OCI-LY7 (cell line): ENCODE measurements at regions not wholly inside any gene's neighbourhood (a gene's known extent, or its start where the extent isn't known, plus 50 kb on each side); places are given as distances from the start of the nearest gene placed in this dataset.

ENCODE experiments used
- BruUV-seq: library from RNA; stranded (reverse); fragments of 400-500 nt; replicated peaks from 2 replicates; lab custom pipeline; 2021; lab: Mats Ljungman, UMichigan
- CTCF ChIA-PET: fragments of 300-600 bp; sonication (Branson Sonifier 250); formaldehyde crosslinking; loops from one replicate; lab custom pipeline; 2022; ENCODE audit warnings: antibody characterized with exemption; ENCODE audit not compliant: unreplicated experiment; lab: Charles Lee
- POLR2A ChIA-PET: fragments of 300-600 bp; sonication (Branson Sonifier 250); formaldehyde crosslinking; loops from one replicate; lab custom pipeline; 2022; ENCODE audit warnings: antibody characterized with exemption; lab: Charles Lee
- DNase-seq: peaks from one replicate; pipeline ENCODE4 v3.0.0-alpha.2; 2015; ENCODE audit warnings: low spot score
- H2AFZ ChIP-seq: fragments of 200-600 bp; sonication (generic), shearing (Covaris generic); 2 replicates; pipeline ENCODE4 v1.6.1; 2014; ENCODE audit warnings: mild to moderate bottlenecking, antibody characterized with exemption, low read length, moderate library complexity
- H3K27ac ChIP-seq: fragments of 200-600 bp; sonication (generic); 2 replicates; pipeline ENCODE4 v1.5.1; 2014; ENCODE audit warnings: mixed run types, low read depth, mild to moderate bottlenecking, moderate library complexity, low read length, inconsistent platforms; ENCODE audit not compliant: poor library complexity, severe bottlenecking
- H3K36me3 ChIP-seq: fragments of 200-600 bp; sonication (generic); 2 replicates; pipeline ENCODE4 v1.6.1; 2014; ENCODE audit warnings: mild to moderate bottlenecking, antibody characterized with exemption, low read length, moderate library complexity, mixed read lengths; ENCODE audit not compliant: insufficient read depth
- H3K4me1 ChIP-seq: fragments of 200-600 bp; sonication (generic); 2 replicates; pipeline ENCODE4 v1.5.1; 2014; ENCODE audit warnings: mild to moderate bottlenecking, low read length; ENCODE audit not compliant: insufficient read depth, poor library complexity, severe bottlenecking
- H3K4me2 ChIP-seq: fragments of 200-600 bp; sonication (generic); 2 replicates; pipeline ENCODE4 v1.6.1; 2014; ENCODE audit warnings: mild to moderate bottlenecking, low read length
- H3K4me3 ChIP-seq: fragments of 200-600 bp; sonication (generic); 2 replicates; pipeline ENCODE4 v1.5.1; 2014; ENCODE audit warnings: mild to moderate bottlenecking, low read depth, low read length; ENCODE audit not compliant: poor library complexity, severe bottlenecking
- H3K79me2 ChIP-seq: fragments of 200-600 bp; sonication (generic); 2 replicates; pipeline ENCODE4 v1.6.1; 2016; ENCODE audit warnings: low read depth, mild to moderate bottlenecking, low read length, moderate library complexity, mixed read lengths; ENCODE audit not compliant: insufficient read depth
- H3K9me2 ChIP-seq: fragments of 200-600 bp; sonication (generic); 2 replicates; pipeline ENCODE4 v1.6.1; 2016; ENCODE audit warnings: mild to moderate bottlenecking, low read length, mixed read lengths; ENCODE audit not compliant: insufficient read depth
- H3K9me3 ChIP-seq: fragments of 200-600 bp; sonication (generic); 2 replicates; pipeline ENCODE4 v1.6.1; 2014; ENCODE audit warnings: mild to moderate bottlenecking, mixed run types, low read length, mixed read lengths
- H4K20me1 ChIP-seq: fragments of 200-600 bp; sonication (generic); 2 replicates; pipeline ENCODE4 v1.6.1; 2014; ENCODE audit warnings: mild to moderate bottlenecking, antibody characterized with exemption, low read length, moderate library complexity, mixed read lengths; ENCODE audit not compliant: insufficient read depth
- CTCF ChIP-seq: fragments of 200-600 bp; sonication (generic); conservative IDR thresholded peaks from 2 replicates; pipeline ENCODE4 v1.5.1; 2014; ENCODE audit warnings: mild to moderate bottlenecking, antibody characterized with exemption, low read length, moderate library complexity, mixed read lengths
- EZH2phosphoT487 ChIP-seq: fragments of 200-600 bp; sonication (generic); IDR thresholded peaks from 2 replicates; pipeline ENCODE4 v1.6.1; 2018; ENCODE audit warnings: low read depth, borderline replicate concordance, mild to moderate bottlenecking, mixed run types, antibody characterized with exemption, low read length, moderate library complexity, mixed read lengths
- intact Hi-C: fragments of 100-400 bp; cut with micrococcal nuclease; formaldehyde crosslinking; loops from one replicate; pipeline ENCODE4 v1.10.0; 2022; ENCODE audit not compliant: unreplicated experiment

- ChIA-PET POLR2A (interaction anchor here (0.6 to 1.1 kb wide), 2 partner anchors 21 to 294 kb away, joined by 3 to 4 read pairs; no protein-coding TSS in a partner anchor), CTCF (no interaction called here)
- Histone ChIP-seq H3K27ac (no peak overlapping the region), H4K20me1 (no peaks in the 10 kb centered on the region), H3K36me3 (no peaks in the 10 kb centered on the region), H3K9me2 (no peaks in the 10 kb centered on the region), H3K79me2 (no peaks in the 10 kb centered on the region), H3K4me2 (no peak overlapping the region), H3K4me1 (no peaks in the 10 kb centered on the region), H3K4me3 (no peak overlapping the region), H2AFZ (peak overlapping the region; percentile 20), H3K9me3 (no peaks in the 10 kb centered on the region; the same call in 1 of the 2 replicates)
- BruUV-seq = no TSS peak
- DNase-seq = no peak
- intact Hi-C loops = loop anchor here (10.0 kb wide), 1 partner anchor 64 kb away; no protein-coding TSS in a partner anchor
- TF ChIP-seq CTCF (no peak), EZH2phosphoT487 (no peak)
Observed at GRCh38 chr18:4589056-4589800, 134.1 kb upstream of the DLGAP1 start.

- peak overlapping the region; percentile 61; the same call in 1 of the 2 replicates for H2AFZ ChIP-seq
- H3K27ac ChIP-seq = no peak overlapping the region
- H3K36me3 ChIP-seq = no peaks in the 10 kb centered on the region
- H3K79me2 ChIP-seq = no peaks in the 10 kb centered on the region
- CTCF ChIA-PET = no interaction called here
- no peak for DNase-seq
- no TSS peak for BruUV-seq
- H3K4me3 ChIP-seq = no peak overlapping the region
- H3K4me1 ChIP-seq = no peaks in the 10 kb centered on the region
- no peaks in the 10 kb centered on the region; the same call in 1 of the 2 replicates for H3K9me3 ChIP-seq
- H3K4me2 ChIP-seq = no peak overlapping the region
- no peak for TF ChIP-seq CTCF
- no peak for TF ChIP-seq EZH2phosphoT487
- POLR2A ChIA-PET = no interaction called here
- no peaks in the 10 kb centered on the region for H4K20me1 ChIP-seq
- intact Hi-C loops = loop anchor here (10.0 kb wide), 1 partner anchor 62 kb away; no protein-coding TSS in a partner anchor
- no peaks in the 10 kb centered on the region for H3K9me2 ChIP-seq
Observed at GRCh38 chr18:4587204-4587603, 132.1 kb upstream of the DLGAP1 start.

- no peaks in the 10 kb centered on the region; the same call in 1 of the 2 replicates for H3K9me3 ChIP-seq
- no peaks in the 10 kb centered on the region for H3K4me1 ChIP-seq
- BruUV-seq = no TSS peak
- POLR2A ChIA-PET = interaction anchor here (1.1 kb wide), 1 partner anchor 24 kb away, joined by 3 read pairs; no protein-coding TSS in a partner anchor
- TF ChIP-seq EZH2phosphoT487 (no peak), CTCF (no peak)
- intact Hi-C loops = loop anchor here (10.0 kb wide), 1 partner anchor 62 kb away; no protein-coding TSS in a partner anchor
- peak overlapping the region; percentile 61; the same call in 1 of the 2 replicates for H2AFZ ChIP-seq
- CTCF ChIA-PET = no interaction called here
- no peaks in the 10 kb centered on the region for H3K9me2 ChIP-seq
- H3K27ac ChIP-seq = no peak overlapping the region
- no peak overlapping the region for H3K4me3 ChIP-seq
- no peaks in the 10 kb centered on the region for H3K79me2 ChIP-seq
- H3K36me3 ChIP-seq = no peaks in the 10 kb centered on the region
- no peak overlapping the region for H3K4me2 ChIP-seq
- no peaks in the 10 kb centered on the region for H4K20me1 ChIP-seq
- DNase-seq = no peak
Observed at GRCh38 chr18:4586731-4587130, 131.6 kb upstream of the DLGAP1 start.
